ENCODE measurements at regions not wholly inside any gene's neighbourhood (a gene's known extent, or its start where the extent isn't known, plus 50 kb on each side); places are given as distances from the start of the nearest gene placed in this dataset.

- DNase-seq (ENCODE audit: low spot score) (no peak), ATAC-seq (ENCODE audit: low FRiP score) (no peak)
- TF ChIP-seq CTCF (IDR thresholded peaks at IDR 0.05) = no peak
These were observed 98.1 kb upstream of the CCDC112 start for GRCh38 chr5:115394531-115394930.

- no peak for ATAC-seq (ENCODE audit: low FRiP score)
- no peak for DNase-seq (ENCODE audit: low spot score)
- TF ChIP-seq CTCF (IDR thresholded peaks at IDR 0.05) = no peak
These were observed 96.8 kb upstream of the CCDC112 start for GRCh38 chr5:115393239-115393638.

- DNase-seq (ENCODE audit: low spot score) (no peak), ATAC-seq (ENCODE audit: low FRiP score) (no peak)
- no peak for TF ChIP-seq CTCF (IDR thresholded peaks at IDR 0.05)
These were observed 96.2 kb upstream of the CCDC112 start for GRCh38 chr5:115392611-115393010.

GRCh38 chr5:115391780-115392179 lies 95.3 kb upstream of the CCDC112 start:
- DNase-seq (ENCODE audit: low spot score) = no peak
- no peak for TF ChIP-seq CTCF (IDR thresholded peaks at IDR 0.05)
- no peak for ATAC-seq (ENCODE audit: low FRiP score)

GRCh38 chr5:115389799-115390382 lies 93.4 kb upstream of the CCDC112 start:
- DNase-seq (ENCODE audit: low spot score) = no peak
- no peak for ATAC-seq (ENCODE audit: low FRiP score)
- TF ChIP-seq CTCF (IDR thresholded peaks at IDR 0.05) = no peak

GRCh38 chr5:115389034-115389798 lies 92.8 kb upstream of the CCDC112 start:
- DNase-seq (ENCODE audit: low spot score) (no peak), ATAC-seq (ENCODE audit: low FRiP score) (no peak)
- TF ChIP-seq CTCF (IDR thresholded peaks at IDR 0.05) = no peak

GRCh38 chr5:115388240-115388639 lies 91.8 kb upstream of the CCDC112 start:
- ATAC-seq (ENCODE audit: low FRiP score) (no peak), DNase-seq (ENCODE audit: low spot score) (no peak)
- TF ChIP-seq CTCF (IDR thresholded peaks at IDR 0.05) = no peak

Measured in omental fat pad (tissue), 3 donors.